Mesendoderm (in vitro differentiated cells): ENCODE measurements at regions not wholly inside any gene's neighbourhood (a gene's known extent, or its start where the extent isn't known, plus 50 kb on each side); places are given as distances from the start of the nearest gene placed in this dataset.
"Not testable (repeated sequence)": the region's sequence is repeated elsewhere in the genome, so short reads cannot be mapped to it uniquely, and the experiment has no call there.

Experiments
- DNase-seq: peaks from one replicate; pipeline ENCODE4 v3.0.0; 2013
- H2AK5ac ChIP-seq: 2 replicates; pipeline ENCODE4 v1.6.1; 2013; ENCODE audit warnings: low read length, inconsistent platforms
- H2BK120ac ChIP-seq: 2 replicates; pipeline ENCODE4 v1.6.1; 2013; ENCODE audit warnings: low read depth, mild to moderate bottlenecking, low read length, moderate library complexity, mixed read lengths
- H2BK15ac ChIP-seq: replicated peaks from 2 replicates; pipeline ENCODE4 v1.6.1; 2013; ENCODE audit warnings: low read depth, mild to moderate bottlenecking, moderate library complexity
- H2BK5ac ChIP-seq: 2 replicates; pipeline ENCODE4 v1.6.1; 2013; ENCODE audit warnings: low read length, inconsistent platforms
- H3K18ac ChIP-seq: 2 replicates; pipeline ENCODE4 v1.6.1; 2013; ENCODE audit warnings: mild to moderate bottlenecking, low read length, mixed read lengths
- H3K23ac ChIP-seq: one replicate; pipeline ENCODE4 v1.6.1; 2013; ENCODE audit warnings: low read length
- H3K27ac ChIP-seq: 2 replicates; pipeline ENCODE4 v1.5.1; 2013; ENCODE audit warnings: low read depth, mild to moderate bottlenecking, inconsistent platforms, low read length, moderate library complexity
- H3K27me3 ChIP-seq: 2 replicates; pipeline ENCODE4 v1.6.1; 2013; ENCODE audit warnings: low read length, control low read depth, mild to moderate bottlenecking, inconsistent platforms; ENCODE audit not compliant: insufficient read depth, poor library complexity
- H3K36me3 ChIP-seq: 2 replicates; pipeline ENCODE4 v1.6.1; 2013; ENCODE audit warnings: low read length, inconsistent platforms; ENCODE audit not compliant: control insufficient read depth, insufficient read depth
- H3K4ac ChIP-seq: one replicate; pipeline ENCODE4 v1.6.1; 2013; ENCODE audit warnings: low read depth, mild to moderate bottlenecking, low read length, moderate library complexity
- H3K4me1 ChIP-seq: 2 replicates; pipeline ENCODE4 v1.6.1; 2013; ENCODE audit warnings: low read depth, low read length, inconsistent platforms; ENCODE audit not compliant: control insufficient read depth
- H3K4me2 ChIP-seq: 2 replicates; pipeline ENCODE4 v1.6.1; 2013; ENCODE audit warnings: low read length
- H3K4me3 ChIP-seq: 2 replicates; pipeline ENCODE4 v1.5.1; 2013; ENCODE audit warnings: mild to moderate bottlenecking, low read length
- H3K56ac ChIP-seq: one replicate; pipeline ENCODE4 v1.6.1; 2013; ENCODE audit warnings: low read length
- H3K79me1 ChIP-seq: 2 replicates; pipeline ENCODE4 v1.6.1; 2013; ENCODE audit warnings: low read length, inconsistent platforms
- H3K79me2 ChIP-seq: 2 replicates; pipeline ENCODE4 v1.6.1; 2013; ENCODE audit warnings: mild to moderate bottlenecking, low read length; ENCODE audit not compliant: control insufficient read depth, insufficient read depth
- H3K9ac ChIP-seq: 2 replicates; pipeline ENCODE4 v1.6.1; 2013; ENCODE audit warnings: low read length, inconsistent platforms
- H4K5ac ChIP-seq: one replicate; pipeline ENCODE4 v1.6.1; 2013; ENCODE audit warnings: low read length
- H4K8ac ChIP-seq: one replicate; pipeline ENCODE4 v1.6.1; 2013; ENCODE audit warnings: low read depth, mild to moderate bottlenecking, control low read depth, low read length, moderate library complexity
- WGBS: extraction: QIAGEN DNeasy Blood & Tissue Kit; methylation state at CpG from one replicate; pipeline ENCODE4 v1.1.7; 2013; ENCODE audit warnings: low lambda C conversion rate, missing lambda C conversion rate; ENCODE audit not compliant: insufficient coverage; ENCODE audit errors: extremely low coverage; 5-methylcytosine and 5-hydroxymethylcytosine counted together

- no peaks in the 10 kb centered on the region for H3K27me3 ChIP-seq
- H3K79me2 ChIP-seq, result no peaks in the 10 kb centered on the region
- H3K27ac ChIP-seq, result no peak overlapping the region
- no CpG with 5 or more reads among the region's 2 CpGs for WGBS
- no peak overlapping the region for H3K4me2 ChIP-seq
- H2BK120ac ChIP-seq, result no peak overlapping the region
- H2AK5ac ChIP-seq, result no peak overlapping the region
- H2BK15ac ChIP-seq, result no peak overlapping the region
- H3K4me3 ChIP-seq, result no peak overlapping the region
- H3K79me1 ChIP-seq, result no peaks in the 10 kb centered on the region
- no peaks in the 10 kb centered on the region for H3K4me1 ChIP-seq
- H2BK5ac ChIP-seq, result no peak overlapping the region
- no peak overlapping the region for H3K18ac ChIP-seq
- no peak overlapping the region for H3K4ac ChIP-seq
- no peak overlapping the region for H3K56ac ChIP-seq
- H3K36me3 ChIP-seq, result no peaks in the 10 kb centered on the region
- DNase-seq, result no peak
- no peak overlapping the region for H4K5ac ChIP-seq
- H3K9ac ChIP-seq, result no peak overlapping the region
- no peak overlapping the region for H3K23ac ChIP-seq
- H4K8ac ChIP-seq, result no peak overlapping the region
Measured at GRCh38 chr2:126275098-126275497, 380.9 kb upstream of the GYPC start.

- not testable (repeated sequence) for H2BK15ac ChIP-seq, H3K4me3 ChIP-seq, DNase-seq, H4K5ac ChIP-seq, H3K4ac ChIP-seq, H3K23ac ChIP-seq, H3K27me3 ChIP-seq, H3K79me1 ChIP-seq, H3K27ac ChIP-seq, H2BK120ac ChIP-seq, H3K9ac ChIP-seq, H3K36me3 ChIP-seq, H2AK5ac ChIP-seq, H2BK5ac ChIP-seq, H3K4me2 ChIP-seq, H3K4me1 ChIP-seq, H4K8ac ChIP-seq, H3K79me2 ChIP-seq, H3K18ac ChIP-seq, H3K56ac ChIP-seq
Measured at GRCh38 chr2:126276268-126276667, 379.7 kb upstream of the GYPC start.

- Histone ChIP-seq H3K27ac (no peak overlapping the region), H3K4ac (no peak overlapping the region), H2BK120ac (no peak overlapping the region), H2BK15ac (no peak overlapping the region), H3K4me2 (no peak overlapping the region), H3K56ac (no peak overlapping the region), H3K4me1 (no peaks in the 10 kb centered on the region), H3K23ac (no peak overlapping the region), H3K9ac (no peak overlapping the region), H3K79me2 (no peaks in the 10 kb centered on the region), H3K18ac (no peak overlapping the region), H2BK5ac (no peak overlapping the region), H3K79me1 (no peaks in the 10 kb centered on the region), H4K5ac (no peak overlapping the region), H3K27me3 (no peaks in the 10 kb centered on the region), H4K8ac (no peak overlapping the region), H3K4me3 (no peak overlapping the region), H3K36me3 (no peaks in the 10 kb centered on the region), H2AK5ac (no peak overlapping the region)
- no CpG with 5 or more reads among the region's 1 CpG for WGBS
- DNase-seq, result no peak
Measured at GRCh38 chr2:126288362-126288761, 367.6 kb upstream of the GYPC start.

GRCh38 chr2:126293962-126294361, 362.0 kb upstream of the GYPC start:
- not testable (repeated sequence) for H3K4ac ChIP-seq, H2BK120ac ChIP-seq, H3K18ac ChIP-seq, H3K4me3 ChIP-seq, H4K5ac ChIP-seq, H3K27ac ChIP-seq, H3K79me2 ChIP-seq, H3K4me1 ChIP-seq, H3K56ac ChIP-seq, H3K27me3 ChIP-seq, H2BK15ac ChIP-seq, H3K23ac ChIP-seq, H3K79me1 ChIP-seq, H2AK5ac ChIP-seq, H3K9ac ChIP-seq, H2BK5ac ChIP-seq, H3K36me3 ChIP-seq, DNase-seq, H3K4me2 ChIP-seq, H4K8ac ChIP-seq
- no CpG with 5 or more reads among the region's 1 CpG for WGBS

GRCh38 chr2:126299469-126299976, 356.4 kb upstream of the GYPC start:
- no peak overlapping the region for H2AK5ac ChIP-seq
- WGBS, result no CpG with 5 or more reads among the region's 2 CpGs

GRCh38 chr2:126300348-126300747, 355.6 kb upstream of the GYPC start:
- H3K79me1 ChIP-seq, result no peaks in the 10 kb centered on the region
- H3K79me2 ChIP-seq, result no peaks in the 10 kb centered on the region
- H2BK5ac ChIP-seq, result no peak overlapping the region
- H4K5ac ChIP-seq, result no peak overlapping the region
- no peak overlapping the region for H2BK120ac ChIP-seq
- H2BK15ac ChIP-seq, result no peak overlapping the region
- H2AK5ac ChIP-seq, result no peak overlapping the region
- no peak overlapping the region for H3K18ac ChIP-seq
- no peaks in the 10 kb centered on the region for H3K27me3 ChIP-seq
- no peak overlapping the region for H3K4me2 ChIP-seq
- no peak for DNase-seq
- no peak overlapping the region for H3K9ac ChIP-seq
- H3K23ac ChIP-seq, result no peak overlapping the region
- H3K36me3 ChIP-seq, result no peaks in the 10 kb centered on the region
- H3K56ac ChIP-seq, result no peak overlapping the region
- H3K27ac ChIP-seq, result no peak overlapping the region
- no peak overlapping the region for H4K8ac ChIP-seq
- no peak overlapping the region for H3K4ac ChIP-seq
- H3K4me1 ChIP-seq, result no peaks in the 10 kb centered on the region
- no peak overlapping the region for H3K4me3 ChIP-seq
- whole genome bisulfite sequencing, result no CpG with 5 or more reads among the region's 1 CpG

More at GRCh38 chr2:126299469-126299976, 356.4 kb upstream of the GYPC start:
- Histone ChIP-seq H3K4ac (no peak overlapping the region), H3K9ac (no peak overlapping the region), H2BK120ac (no peak overlapping the region), H3K79me2 (no peaks in the 10 kb centered on the region), H3K27me3 (no peaks in the 10 kb centered on the region), H3K18ac (no peak overlapping the region), H3K4me3 (no peak overlapping the region), H3K56ac (no peak overlapping the region), H3K4me2 (no peak overlapping the region), H3K27ac (no peak overlapping the region), H3K36me3 (no peaks in the 10 kb centered on the region), H4K8ac (no peak overlapping the region), H3K4me1 (no peaks in the 10 kb centered on the region), H2BK5ac (no peak overlapping the region), H4K5ac (no peak overlapping the region), H3K23ac (no peak overlapping the region), H2BK15ac (no peak overlapping the region), H3K79me1 (no peaks in the 10 kb centered on the region)
- DNase-seq, result no peak
